Neural progenitor cell (in vitro differentiated cells): ENCODE measurements at regions not wholly inside any gene's neighbourhood (a gene's known extent, or its start where the extent isn't known, plus 50 kb on each side); places are given as distances from the start of the nearest gene placed in this dataset.

Source experiments
- EZH2 ChIP-seq: fragments of 200-600 bp; sonication (generic); IDR thresholded peaks from 2 replicates; pipeline ENCODE4 v1.6.1; 2017; ENCODE audit warnings: antibody characterized with exemption, mild to moderate bottlenecking, moderate library complexity
- EZH2phosphoT487 ChIP-seq: fragments of 200-600 bp; sonication (generic); IDR thresholded peaks from 2 replicates; pipeline ENCODE4 v1.6.1; 2017; ENCODE audit warnings: antibody characterized with exemption
- TF ChIP-seq, protein P1 (sequence below): fragments of 200-600 bp; sonication (generic); IDR thresholded peaks from 2 replicates; pipeline ENCODE4 v1.5.1; 2017; ENCODE audit warnings: antibody characterized with exemption, mild to moderate bottlenecking

DNA sequence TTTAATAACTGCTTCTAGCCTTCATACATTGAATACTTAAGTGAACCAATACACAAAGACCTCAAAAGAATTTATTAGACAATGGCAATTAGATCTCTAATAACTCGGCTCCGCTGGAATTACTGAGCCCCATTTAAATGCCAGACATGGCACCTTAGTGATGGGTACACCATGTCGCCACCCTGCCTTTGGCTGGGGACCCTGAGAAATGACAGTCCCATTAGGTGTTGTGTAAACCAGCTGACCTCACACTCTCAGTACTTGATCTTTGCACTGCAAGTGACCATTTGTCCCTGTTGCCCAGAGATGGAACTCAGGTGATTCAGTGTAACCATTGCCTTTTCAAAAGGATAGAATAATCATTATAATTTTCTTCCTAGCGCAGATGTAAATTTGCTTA is 144.6 kb upstream of the SMARCAD1 start:
- TF ChIP-seq, protein P1, sequence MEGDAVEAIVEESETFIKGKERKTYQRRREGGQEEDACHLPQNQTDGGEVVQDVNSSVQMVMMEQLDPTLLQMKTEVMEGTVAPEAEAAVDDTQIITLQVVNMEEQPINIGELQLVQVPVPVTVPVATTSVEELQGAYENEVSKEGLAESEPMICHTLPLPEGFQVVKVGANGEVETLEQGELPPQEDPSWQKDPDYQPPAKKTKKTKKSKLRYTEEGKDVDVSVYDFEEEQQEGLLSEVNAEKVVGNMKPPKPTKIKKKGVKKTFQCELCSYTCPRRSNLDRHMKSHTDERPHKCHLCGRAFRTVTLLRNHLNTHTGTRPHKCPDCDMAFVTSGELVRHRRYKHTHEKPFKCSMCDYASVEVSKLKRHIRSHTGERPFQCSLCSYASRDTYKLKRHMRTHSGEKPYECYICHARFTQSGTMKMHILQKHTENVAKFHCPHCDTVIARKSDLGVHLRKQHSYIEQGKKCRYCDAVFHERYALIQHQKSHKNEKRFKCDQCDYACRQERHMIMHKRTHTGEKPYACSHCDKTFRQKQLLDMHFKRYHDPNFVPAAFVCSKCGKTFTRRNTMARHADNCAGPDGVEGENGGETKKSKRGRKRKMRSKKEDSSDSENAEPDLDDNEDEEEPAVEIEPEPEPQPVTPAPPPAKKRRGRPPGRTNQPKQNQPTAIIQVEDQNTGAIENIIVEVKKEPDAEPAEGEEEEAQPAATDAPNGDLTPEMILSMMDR: no peak
- TF ChIP-seq EZH2 (no peak), EZH2phosphoT487 (no peak)
